Upper lobe of left lung (tissue), 4 donors: ENCODE measurements at regions not wholly inside any gene's neighbourhood (a gene's known extent, or its start where the extent isn't known, plus 50 kb on each side); places are given as distances from the start of the nearest gene placed in this dataset.

Experiments
- POLR2A ChIP-seq, 4 donors: fragments of 450-650 bp; IDR thresholded peaks; one replicate each; pipeline ENCODE4 v1.5.1; 2016 to 2017; ENCODE audit warnings: antibody characterized with exemption in 4 of 4, mild to moderate bottlenecking in 2 of 4
- TF ChIP-seq, protein P1 (sequence below), 6 experiments: fragments of 450-650 bp in 4 of 6; fragments of 200-600 bp in 2 of 6; sonication (generic) in 2 of 6; IDR thresholded peaks; one replicate each; pipeline ENCODE4 v1.5.1; 2016 to 2019; ENCODE audit warnings: antibody characterized with exemption in 6 of 6

DNA sequence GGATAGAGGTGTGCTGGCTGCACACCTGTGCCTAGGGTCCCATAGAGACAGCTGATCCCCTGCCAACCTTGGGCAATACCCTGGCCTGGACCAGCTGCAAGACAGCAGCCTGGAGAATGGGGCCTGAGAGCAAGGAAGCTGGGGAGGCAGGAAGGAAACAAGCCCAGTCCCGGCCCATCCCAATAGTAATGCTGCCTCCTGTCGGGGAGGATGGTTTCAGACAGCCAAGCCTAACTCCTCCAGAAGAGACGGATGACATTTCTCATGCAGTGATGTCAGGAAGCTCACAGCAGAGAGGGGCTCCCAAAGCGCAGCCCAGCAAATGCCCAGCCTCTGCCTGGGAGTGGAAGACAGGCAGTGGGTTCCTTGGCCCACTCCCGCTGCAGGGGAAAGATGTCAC, 408.8 kb downstream of the OCA2 start:
- TF ChIP-seq, protein P1, sequence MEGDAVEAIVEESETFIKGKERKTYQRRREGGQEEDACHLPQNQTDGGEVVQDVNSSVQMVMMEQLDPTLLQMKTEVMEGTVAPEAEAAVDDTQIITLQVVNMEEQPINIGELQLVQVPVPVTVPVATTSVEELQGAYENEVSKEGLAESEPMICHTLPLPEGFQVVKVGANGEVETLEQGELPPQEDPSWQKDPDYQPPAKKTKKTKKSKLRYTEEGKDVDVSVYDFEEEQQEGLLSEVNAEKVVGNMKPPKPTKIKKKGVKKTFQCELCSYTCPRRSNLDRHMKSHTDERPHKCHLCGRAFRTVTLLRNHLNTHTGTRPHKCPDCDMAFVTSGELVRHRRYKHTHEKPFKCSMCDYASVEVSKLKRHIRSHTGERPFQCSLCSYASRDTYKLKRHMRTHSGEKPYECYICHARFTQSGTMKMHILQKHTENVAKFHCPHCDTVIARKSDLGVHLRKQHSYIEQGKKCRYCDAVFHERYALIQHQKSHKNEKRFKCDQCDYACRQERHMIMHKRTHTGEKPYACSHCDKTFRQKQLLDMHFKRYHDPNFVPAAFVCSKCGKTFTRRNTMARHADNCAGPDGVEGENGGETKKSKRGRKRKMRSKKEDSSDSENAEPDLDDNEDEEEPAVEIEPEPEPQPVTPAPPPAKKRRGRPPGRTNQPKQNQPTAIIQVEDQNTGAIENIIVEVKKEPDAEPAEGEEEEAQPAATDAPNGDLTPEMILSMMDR (IDR thresholded peaks at IDR 0.05) = no peak
- TF ChIP-seq POLR2A (IDR thresholded peaks at IDR 0.05) = no peak
